Neural crest cell (in vitro differentiated cells): ENCODE measurements at regions not wholly inside any gene's neighbourhood (a gene's known extent, or its start where the extent isn't known, plus 50 kb on each side); places are given as distances from the start of the nearest gene placed in this dataset.

ENCODE experiments used
- DNase-seq: peaks from one replicate; pipeline ENCODE4 v3.0.0; 2021; ENCODE audit warnings: low read depth, mixed read lengths, low spot score
- H3K27ac Mint-ChIP-seq: one replicate; pipeline ENCODE4 v1.8.0; 2021; ENCODE audit warnings: mild to moderate bottlenecking, mixed read lengths; ENCODE audit not compliant: unreplicated experiment
- H3K27me3 Mint-ChIP-seq: 2 replicates; pipeline ENCODE4 v1.8.0; 2021; ENCODE audit warnings: low read depth, mild to moderate bottlenecking, mixed read lengths
- H3K36me3 Mint-ChIP-seq: 2 replicates; pipeline ENCODE4 v1.8.0; 2021; ENCODE audit warnings: low read depth, mild to moderate bottlenecking, mixed read lengths
- H3K4me1 Mint-ChIP-seq: 2 replicates; pipeline ENCODE4 v1.8.0; 2021; ENCODE audit warnings: mixed read lengths
- H3K4me3 Mint-ChIP-seq: one replicate; pipeline ENCODE4 v1.8.0; 2021; ENCODE audit warnings: mild to moderate bottlenecking, mixed read lengths
- H3K9me3 Mint-ChIP-seq: 2 replicates; pipeline ENCODE4 v1.8.0; 2021; ENCODE audit warnings: mixed read lengths
- CTCF ChIP-seq: fragments of 200-600 bp; sonication (generic); conservative IDR thresholded peaks from 2 replicates; pipeline ENCODE4 v1.5.0; 2021; ENCODE audit warnings: antibody characterized with exemption, mild to moderate bottlenecking

GRCh38 chr20:40313730-40314129 lies 375.3 kb downstream of the MAFB start:
- Mint-ChIP-seq H3K27me3 (peaks cover 14% of the 10 kb centered on the region), H3K9me3 (no peaks in the 10 kb centered on the region), H3K4me1 (no peaks in the 10 kb centered on the region), H3K4me3 (no peak overlapping the region), H3K36me3 (no peaks in the 10 kb centered on the region), H3K27ac (no peak overlapping the region)
- DNase-seq: no peak
- TF ChIP-seq CTCF: no peak

- Mint-ChIP-seq H3K36me3 (no peaks in the 10 kb centered on the region), H3K27ac (no peak overlapping the region), H3K4me3 (no peak overlapping the region), H3K27me3 (peaks cover 9% of the 10 kb centered on the region), H3K4me1 (no peaks in the 10 kb centered on the region), H3K9me3 (no peaks in the 10 kb centered on the region)
- DNase-seq: no peak
- TF ChIP-seq CTCF: no peak
Measured at GRCh38 chr20:40309731-40310130, 379.3 kb downstream of the MAFB start.

GRCh38 chr20:40307997-40308396 lies 381.0 kb downstream of the MAFB start:
- no peak for TF ChIP-seq CTCF
- Mint-ChIP-seq H3K36me3 (no peaks in the 10 kb centered on the region), H3K4me1 (no peaks in the 10 kb centered on the region), H3K27me3 (no peaks in the 10 kb centered on the region), H3K27ac (no peak overlapping the region), H3K9me3 (no peaks in the 10 kb centered on the region), H3K4me3 (no peak overlapping the region)
- DNase-seq: no peak

GRCh38 chr20:40307268-40307667 lies 381.8 kb downstream of the MAFB start:
- H3K9me3 Mint-ChIP-seq: no peaks in the 10 kb centered on the region
- no peaks in the 10 kb centered on the region for H3K36me3 Mint-ChIP-seq
- no peaks in the 10 kb centered on the region for H3K4me1 Mint-ChIP-seq
- no peak for DNase-seq
- TF ChIP-seq CTCF: no peak
- H3K27me3 Mint-ChIP-seq: no peaks in the 10 kb centered on the region
- no peak overlapping the region for H3K27ac Mint-ChIP-seq
- no peak overlapping the region for H3K4me3 Mint-ChIP-seq

- no peak overlapping the region for H3K27ac Mint-ChIP-seq
- H3K9me3 Mint-ChIP-seq: no peaks in the 10 kb centered on the region
- H3K4me3 Mint-ChIP-seq: no peak overlapping the region
- no peak for DNase-seq
- no peak for TF ChIP-seq CTCF
- no peaks in the 10 kb centered on the region for H3K36me3 Mint-ChIP-seq
- H3K27me3 Mint-ChIP-seq: no peaks in the 10 kb centered on the region
- H3K4me1 Mint-ChIP-seq: no peaks in the 10 kb centered on the region
Measured at GRCh38 chr20:40305303-40305702, 383.7 kb downstream of the MAFB start.

GRCh38 chr20:40304119-40304613 lies 384.9 kb downstream of the MAFB start:
- H3K4me1 Mint-ChIP-seq: no peaks in the 10 kb centered on the region
- H3K27ac Mint-ChIP-seq: no peak overlapping the region
- H3K4me3 Mint-ChIP-seq: no peak overlapping the region
- no peak for DNase-seq
- H3K36me3 Mint-ChIP-seq: no peaks in the 10 kb centered on the region
- no peak for TF ChIP-seq CTCF
- H3K9me3 Mint-ChIP-seq: no peaks in the 10 kb centered on the region
- peaks cover 8% of the 10 kb centered on the region for H3K27me3 Mint-ChIP-seq
